HG02759 (cell line): ENCODE measurements at regions not wholly inside any gene's neighbourhood (a gene's known extent, or its start where the extent isn't known, plus 50 kb on each side); places are given as distances from the start of the nearest gene placed in this dataset.
A peak's percentile ranks its signal among the peaks of the same experiment; 100 is the strongest.
"Not testable (repeated sequence)": the region's sequence is repeated elsewhere in the genome, so short reads cannot be mapped to it uniquely, and the experiment has no call there.

Source experiments
- ATAC-seq: cut with Tn5 transposase; IDR thresholded peaks from one replicate; pipeline ENCODE4 v1.9.1; 2021; ENCODE audit warnings: mild to moderate bottlenecking, moderate library complexity; ENCODE audit not compliant: unreplicated experiment

- peak; percentile 54 for ATAC-seq
These were observed 104.4 kb upstream of the SALL3 start for GRCh38 chr18:78875016-78875777.

GRCh38 chr18:78875778-78876650 lies 103.6 kb upstream of the SALL3 start:
- no peak for ATAC-seq

GRCh38 chr18:78876868-78877267 lies 102.8 kb upstream of the SALL3 start:
- ATAC-seq, result no peak

GRCh38 chr18:78878335-78878734 lies 101.3 kb upstream of the SALL3 start:
- no peak for ATAC-seq

GRCh38 chr18:78879072-78879883 lies 100.3 kb upstream of the SALL3 start:
- not testable (repeated sequence) for ATAC-seq

- ATAC-seq, result no peak
These were observed 97.0 kb upstream of the SALL3 start for GRCh38 chr18:78882585-78882984.

- no peak for ATAC-seq
These were observed 96.1 kb upstream of the SALL3 start for GRCh38 chr18:78883501-78883900.

GRCh38 chr18:78884502-78884901 lies 95.1 kb upstream of the SALL3 start:
- no peak for ATAC-seq

- ATAC-seq, result no peak
These were observed 90.4 kb upstream of the SALL3 start for GRCh38 chr18:78889250-78889649.

- ATAC-seq, result no peak
These were observed 89.2 kb upstream of the SALL3 start for GRCh38 chr18:78890388-78890787.

GRCh38 chr18:78891185-78891762 lies 88.3 kb upstream of the SALL3 start:
- ATAC-seq, result no peak

GRCh38 chr18:78892177-78892576 lies 87.4 kb upstream of the SALL3 start:
- no peak for ATAC-seq

- no peak for ATAC-seq
These were observed 86.9 kb upstream of the SALL3 start for GRCh38 chr18:78892721-78893120.

- no peak for ATAC-seq
These were observed 86.2 kb upstream of the SALL3 start for GRCh38 chr18:78893281-78894032.

GRCh38 chr18:78894033-78894305 lies 85.6 kb upstream of the SALL3 start:
- ATAC-seq, result no peak

- ATAC-seq, result no peak
These were observed 84.2 kb upstream of the SALL3 start for GRCh38 chr18:78895207-78896001.

GRCh38 chr18:78896111-78896905 lies 83.3 kb upstream of the SALL3 start:
- no peak for ATAC-seq

- ATAC-seq, result no peak
These were observed 81.6 kb upstream of the SALL3 start for GRCh38 chr18:78898066-78898465.

- no peak for ATAC-seq
These were observed 81.0 kb upstream of the SALL3 start for GRCh38 chr18:78898635-78899034.
